Stimulated activated CD4-positive, alpha-beta T cell treated with anti-CD3 and anti-CD28 coated beads, Interleukin-4, amount 100 ng/mL, for 24 hours (primary cell): ENCODE measurements at regions not wholly inside any gene's neighbourhood (a gene's known extent, or its start where the extent isn't known, plus 50 kb on each side); places are given as distances from the start of the nearest gene placed in this dataset.
"Not testable (repeated sequence)": the region's sequence is repeated elsewhere in the genome, so short reads cannot be mapped to it uniquely, and the experiment has no call there.

Experiments used
- DNase-seq: peaks from one replicate; pipeline ENCODE4 v3.0.0-alpha.2; 2020

- no peak for DNase-seq
Observed at GRCh38 chr1:242811092-242811840, 286.8 kb upstream of the PLD5 start.

GRCh38 chr1:242806324-242806723, 281.8 kb upstream of the PLD5 start:
- no peak for DNase-seq

GRCh38 chr1:242805360-242805759, 280.9 kb upstream of the PLD5 start:
- not testable (repeated sequence) for DNase-seq

GRCh38 chr1:242802973-242803372, 278.5 kb upstream of the PLD5 start:
- no peak for DNase-seq

- DNase-seq = no peak
Observed at GRCh38 chr1:242800521-242800920, 276.0 kb upstream of the PLD5 start.

- no peak for DNase-seq
Observed at GRCh38 chr1:242797856-242798255, 273.4 kb upstream of the PLD5 start.

GRCh38 chr1:242788771-242789170, 264.3 kb upstream of the PLD5 start:
- DNase-seq = no peak

- DNase-seq = no peak
Observed at GRCh38 chr1:242787968-242788367, 263.5 kb upstream of the PLD5 start.

- DNase-seq = no peak
Observed at GRCh38 chr1:242784807-242785206, 260.3 kb upstream of the PLD5 start.

- DNase-seq = no peak
Observed at GRCh38 chr1:242784084-242784483, 259.6 kb upstream of the PLD5 start.

- no peak for DNase-seq
Observed at GRCh38 chr1:242774256-242774655, 249.8 kb upstream of the PLD5 start.

GRCh38 chr1:242770366-242770765, 245.9 kb upstream of the PLD5 start:
- DNase-seq = no peak

- no peak for DNase-seq
Observed at GRCh38 chr1:242764161-242764560, 239.7 kb upstream of the PLD5 start.

GRCh38 chr1:242761556-242761955, 237.1 kb upstream of the PLD5 start:
- no peak for DNase-seq

- DNase-seq = no peak
Observed at GRCh38 chr1:242754926-242755325, 230.4 kb upstream of the PLD5 start.

GRCh38 chr1:242754125-242754524, 229.6 kb upstream of the PLD5 start:
- no peak for DNase-seq

- DNase-seq = no peak
Observed at GRCh38 chr1:242747233-242747632, 222.7 kb upstream of the PLD5 start.

GRCh38 chr1:242745079-242745478, 220.6 kb upstream of the PLD5 start:
- no peak for DNase-seq

- DNase-seq = no peak
Observed at GRCh38 chr1:242743983-242744780, 219.7 kb upstream of the PLD5 start.

GRCh38 chr1:242738702-242739645, 214.5 kb upstream of the PLD5 start:
- DNase-seq = no peak

GRCh38 chr1:242736611-242737010, 212.1 kb upstream of the PLD5 start:
- no peak for DNase-seq

GRCh38 chr1:242735323-242735722, 210.8 kb upstream of the PLD5 start:
- no peak for DNase-seq

GRCh38 chr1:242731446-242731845, 206.9 kb upstream of the PLD5 start:
- DNase-seq = no peak
